ENCODE measurements at regions not wholly inside any gene's neighbourhood (a gene's known extent, or its start where the extent isn't known, plus 50 kb on each side); places are given as distances from the start of the nearest gene placed in this dataset.

DNA sequence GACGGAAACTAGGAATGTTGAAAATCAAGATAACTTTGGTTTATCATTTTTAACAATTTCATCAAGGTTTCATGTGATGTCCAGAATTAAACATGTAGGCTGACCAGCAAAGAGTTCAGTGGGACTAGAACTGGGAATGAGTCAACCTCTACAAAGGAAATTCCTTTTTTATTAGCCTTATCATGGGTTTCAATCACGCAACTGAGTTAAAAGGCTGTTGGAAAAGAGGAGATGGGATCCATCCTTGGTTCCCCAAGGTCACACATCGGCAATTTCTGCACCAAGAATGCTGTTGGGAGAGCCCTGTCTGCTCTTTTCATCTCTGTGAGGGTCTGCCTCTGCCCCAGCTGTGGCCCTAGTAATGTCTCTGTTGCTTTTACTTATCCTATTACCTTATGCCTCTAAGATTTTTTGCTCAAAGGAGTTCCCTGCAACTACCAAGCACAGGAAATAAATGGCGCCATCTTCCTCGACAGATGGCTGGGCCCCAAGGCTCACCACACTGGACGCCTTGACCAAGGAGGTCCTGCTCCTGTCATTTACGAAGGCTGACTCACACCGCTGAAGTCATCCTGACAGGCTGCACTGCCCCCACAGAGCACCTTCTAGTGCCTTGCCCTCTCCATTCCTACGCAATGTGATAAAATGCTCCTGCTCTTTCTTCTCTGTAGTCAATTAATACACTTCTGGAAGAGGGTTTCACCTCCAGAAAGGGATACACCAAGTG is 367.4 kb downstream of the GXYLT1 start:
- Histone ChIP-seq H3K27me3 (ENCODE audit: insufficient read depth, poor library complexity, severe bottlenecking) (no peaks in the 10 kb centered on the region), H3K27ac (replicated peaks) (no peak overlapping the region), H3K4me3 (replicated peaks; ENCODE audit: insufficient read depth, low read length) (no peak overlapping the region)
- TF ChIP-seq POLR2AphosphoS5 (IDR thresholded peaks at IDR 0.05; ENCODE audit: low read depth) (no peak), SPI1 (IDR thresholded peaks at IDR 0.05; ENCODE audit: borderline replicate concordance, low read depth) (no peak), GABPA (IDR thresholded peaks at IDR 0.05; ENCODE audit: low read depth) (no peak)
- TF ChIP-seq, protein P1, sequence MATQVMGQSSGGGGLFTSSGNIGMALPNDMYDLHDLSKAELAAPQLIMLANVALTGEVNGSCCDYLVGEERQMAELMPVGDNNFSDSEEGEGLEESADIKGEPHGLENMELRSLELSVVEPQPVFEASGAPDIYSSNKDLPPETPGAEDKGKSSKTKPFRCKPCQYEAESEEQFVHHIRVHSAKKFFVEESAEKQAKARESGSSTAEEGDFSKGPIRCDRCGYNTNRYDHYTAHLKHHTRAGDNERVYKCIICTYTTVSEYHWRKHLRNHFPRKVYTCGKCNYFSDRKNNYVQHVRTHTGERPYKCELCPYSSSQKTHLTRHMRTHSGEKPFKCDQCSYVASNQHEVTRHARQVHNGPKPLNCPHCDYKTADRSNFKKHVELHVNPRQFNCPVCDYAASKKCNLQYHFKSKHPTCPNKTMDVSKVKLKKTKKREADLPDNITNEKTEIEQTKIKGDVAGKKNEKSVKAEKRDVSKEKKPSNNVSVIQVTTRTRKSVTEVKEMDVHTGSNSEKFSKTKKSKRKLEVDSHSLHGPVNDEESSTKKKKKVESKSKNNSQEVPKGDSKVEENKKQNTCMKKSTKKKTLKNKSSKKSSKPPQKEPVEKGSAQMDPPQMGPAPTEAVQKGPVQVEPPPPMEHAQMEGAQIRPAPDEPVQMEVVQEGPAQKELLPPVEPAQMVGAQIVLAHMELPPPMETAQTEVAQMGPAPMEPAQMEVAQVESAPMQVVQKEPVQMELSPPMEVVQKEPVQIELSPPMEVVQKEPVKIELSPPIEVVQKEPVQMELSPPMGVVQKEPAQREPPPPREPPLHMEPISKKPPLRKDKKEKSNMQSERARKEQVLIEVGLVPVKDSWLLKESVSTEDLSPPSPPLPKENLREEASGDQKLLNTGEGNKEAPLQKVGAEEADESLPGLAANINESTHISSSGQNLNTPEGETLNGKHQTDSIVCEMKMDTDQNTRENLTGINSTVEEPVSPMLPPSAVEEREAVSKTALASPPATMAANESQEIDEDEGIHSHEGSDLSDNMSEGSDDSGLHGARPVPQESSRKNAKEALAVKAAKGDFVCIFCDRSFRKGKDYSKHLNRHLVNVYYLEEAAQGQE (IDR thresholded peaks at IDR 0.05; ENCODE audit: insufficient replicate concordance, low read depth): no peak
- TF ChIP-seq, protein P2, sequence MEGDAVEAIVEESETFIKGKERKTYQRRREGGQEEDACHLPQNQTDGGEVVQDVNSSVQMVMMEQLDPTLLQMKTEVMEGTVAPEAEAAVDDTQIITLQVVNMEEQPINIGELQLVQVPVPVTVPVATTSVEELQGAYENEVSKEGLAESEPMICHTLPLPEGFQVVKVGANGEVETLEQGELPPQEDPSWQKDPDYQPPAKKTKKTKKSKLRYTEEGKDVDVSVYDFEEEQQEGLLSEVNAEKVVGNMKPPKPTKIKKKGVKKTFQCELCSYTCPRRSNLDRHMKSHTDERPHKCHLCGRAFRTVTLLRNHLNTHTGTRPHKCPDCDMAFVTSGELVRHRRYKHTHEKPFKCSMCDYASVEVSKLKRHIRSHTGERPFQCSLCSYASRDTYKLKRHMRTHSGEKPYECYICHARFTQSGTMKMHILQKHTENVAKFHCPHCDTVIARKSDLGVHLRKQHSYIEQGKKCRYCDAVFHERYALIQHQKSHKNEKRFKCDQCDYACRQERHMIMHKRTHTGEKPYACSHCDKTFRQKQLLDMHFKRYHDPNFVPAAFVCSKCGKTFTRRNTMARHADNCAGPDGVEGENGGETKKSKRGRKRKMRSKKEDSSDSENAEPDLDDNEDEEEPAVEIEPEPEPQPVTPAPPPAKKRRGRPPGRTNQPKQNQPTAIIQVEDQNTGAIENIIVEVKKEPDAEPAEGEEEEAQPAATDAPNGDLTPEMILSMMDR (IDR thresholded peaks at IDR 0.05; ENCODE audit: insufficient read depth, low read length): no peak
- DNase-seq (ENCODE audit: low read depth in 1 of 2, low spot score in 1 of 2): no peak

- H3K27me3 ChIP-seq (ENCODE audit: insufficient read depth, poor library complexity, severe bottlenecking): no peaks in the 10 kb centered on the region
- H3K4me3 ChIP-seq (replicated peaks; ENCODE audit: insufficient read depth, low read length): no peak overlapping the region
- no peak overlapping the region for H3K27ac ChIP-seq (replicated peaks)
- no peak for TF ChIP-seq POLR2AphosphoS5 (IDR thresholded peaks at IDR 0.05; ENCODE audit: low read depth)
- TF ChIP-seq SPI1 (IDR thresholded peaks at IDR 0.05; ENCODE audit: borderline replicate concordance, low read depth): peak; percentile 91
- DNase-seq (ENCODE audit: low read depth in 1 of 2, low spot score in 1 of 2): peak in 1 of 2 experiments; percentile 5
Measured at GRCh38 chr12:41772478-41772877, 372.2 kb downstream of the GXYLT1 start.

DNA sequence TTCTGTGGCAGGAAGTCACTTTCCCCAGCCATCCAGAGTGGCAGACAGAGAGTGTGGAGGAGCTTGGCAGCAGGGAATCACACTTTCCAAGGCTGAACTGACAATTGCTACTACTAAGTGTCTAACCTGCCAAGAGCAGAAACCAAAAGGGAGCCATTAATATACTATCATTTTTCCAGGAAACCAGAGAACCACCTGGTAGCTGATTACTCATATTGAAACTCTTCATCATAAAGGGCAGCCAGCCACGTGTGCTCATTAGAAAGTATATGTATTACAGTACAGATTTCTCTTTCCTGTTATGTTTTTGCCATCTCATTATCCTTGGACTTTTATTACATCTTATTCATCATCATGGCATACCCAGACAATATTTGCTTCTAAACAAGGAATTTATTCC is 374.9 kb downstream of the GXYLT1 start:
- TF ChIP-seq, protein P1 (IDR thresholded peaks at IDR 0.05; ENCODE audit: insufficient replicate concordance, low read depth): no peak
- TF ChIP-seq POLR2AphosphoS5 (IDR thresholded peaks at IDR 0.05; ENCODE audit: low read depth): no peak
- TF ChIP-seq, protein P2 (IDR thresholded peaks at IDR 0.05; ENCODE audit: insufficient read depth, low read length): no peak
- DNase-seq (ENCODE audit: low read depth in 1 of 2, low spot score in 1 of 2): no peak
- Histone ChIP-seq H3K4me3 (replicated peaks; ENCODE audit: insufficient read depth, low read length) (no peak overlapping the region), H3K27me3 (ENCODE audit: insufficient read depth, poor library complexity, severe bottlenecking) (no peaks in the 10 kb centered on the region), H3K27ac (replicated peaks) (no peak overlapping the region)

- no peak overlapping the region for H3K4me3 ChIP-seq (replicated peaks; ENCODE audit: insufficient read depth, low read length)
- H3K27me3 ChIP-seq (ENCODE audit: insufficient read depth, poor library complexity, severe bottlenecking): no peaks in the 10 kb centered on the region
- no peak for DNase-seq (ENCODE audit: low read depth in 1 of 2, low spot score in 1 of 2)
- no peak overlapping the region for H3K27ac ChIP-seq (replicated peaks)
- TF ChIP-seq, protein P2 (IDR thresholded peaks at IDR 0.05; ENCODE audit: insufficient read depth, low read length): no peak
- TF ChIP-seq, protein P1 (IDR thresholded peaks at IDR 0.05; ENCODE audit: insufficient replicate concordance, low read depth): no peak
- TF ChIP-seq GABPA (IDR thresholded peaks at IDR 0.05; ENCODE audit: low read depth): no peak
- no peak for TF ChIP-seq SPI1 (IDR thresholded peaks at IDR 0.05; ENCODE audit: borderline replicate concordance, low read depth)
- TF ChIP-seq POLR2AphosphoS5 (IDR thresholded peaks at IDR 0.05; ENCODE audit: low read depth): no peak
Measured at GRCh38 chr12:41768456-41768855, 376.2 kb downstream of the GXYLT1 start.
